ENCODE measurements at regions not wholly inside any gene's neighbourhood (a gene's known extent, or its start where the extent isn't known, plus 50 kb on each side); places are given as distances from the start of the nearest gene placed in this dataset.
A peak's percentile ranks its signal among the peaks of the same experiment; 100 is the strongest.

- Histone ChIP-seq H3K4me3 (ENCODE audit: low read length in 2 of 2) (no peak overlapping the region), H3K36me3 (ENCODE audit: control insufficient read depth in 2 of 2, insufficient read depth in 2 of 2, low read length in 2 of 2) (no peaks in the 10 kb centered on the region), H3K4me1 (ENCODE audit: control insufficient read depth, insufficient read depth, low read length) (no peaks in the 10 kb centered on the region), H3K9ac (ENCODE audit: low read length in 2 of 2) (no peak overlapping the region), H3K27ac (ENCODE audit: low read length) (no peak overlapping the region), H3K9me3 (ENCODE audit: control insufficient read depth in 2 of 2, low read length in 2 of 2) (no peaks in the 10 kb centered on the region), H3K27me3 (ENCODE audit: control insufficient read depth in 1 of 2, insufficient read depth in 2 of 2, low read length in 2 of 2) (no peaks in the 10 kb centered on the region)
Observed at GRCh38 chr17:62882878-62883277, 74.8 kb upstream of the MARCHF10 start.

- no peaks in the 10 kb centered on the region for H3K36me3 ChIP-seq (ENCODE audit: control insufficient read depth in 2 of 2, insufficient read depth in 2 of 2, low read length in 2 of 2)
- no peaks in the 10 kb centered on the region for H3K27me3 ChIP-seq (ENCODE audit: control insufficient read depth in 1 of 2, insufficient read depth in 2 of 2, low read length in 2 of 2)
- no peak overlapping the region for H3K9ac ChIP-seq (ENCODE audit: low read length in 2 of 2)
- no peak overlapping the region for H3K27ac ChIP-seq (ENCODE audit: low read length)
- no peaks in the 10 kb centered on the region for H3K4me1 ChIP-seq (ENCODE audit: control insufficient read depth, insufficient read depth, low read length)
- H3K9me3 ChIP-seq (ENCODE audit: control insufficient read depth in 2 of 2, low read length in 2 of 2) = no peaks in the 10 kb centered on the region
- no peak overlapping the region for H3K4me3 ChIP-seq (ENCODE audit: low read length in 2 of 2)
Observed at GRCh38 chr17:62882284-62882683, 74.2 kb upstream of the MARCHF10 start.

GRCh38 chr17:62880120-62880519, 72.0 kb upstream of the MARCHF10 start:
- Histone ChIP-seq H3K36me3 (ENCODE audit: control insufficient read depth in 2 of 2, insufficient read depth in 2 of 2, low read length in 2 of 2) (no peaks in the 10 kb centered on the region), H3K9me3 (ENCODE audit: control insufficient read depth in 2 of 2, low read length in 2 of 2) (no peaks in the 10 kb centered on the region), H3K27me3 (ENCODE audit: control insufficient read depth in 1 of 2, insufficient read depth in 2 of 2, low read length in 2 of 2) (no peaks in the 10 kb centered on the region), H3K27ac (ENCODE audit: low read length) (no peak overlapping the region), H3K4me3 (ENCODE audit: low read length in 2 of 2) (no peak overlapping the region), H3K9ac (ENCODE audit: low read length in 2 of 2) (no peak overlapping the region), H3K4me1 (ENCODE audit: control insufficient read depth, insufficient read depth, low read length) (peaks cover 4% of the 10 kb centered on the region)

GRCh38 chr17:62876673-62877405, 68.7 kb upstream of the MARCHF10 start:
- no peaks in the 10 kb centered on the region for H3K27me3 ChIP-seq (ENCODE audit: control insufficient read depth in 1 of 2, insufficient read depth in 2 of 2, low read length in 2 of 2)
- no peaks in the 10 kb centered on the region for H3K36me3 ChIP-seq (ENCODE audit: control insufficient read depth in 2 of 2, insufficient read depth in 2 of 2, low read length in 2 of 2)
- no peak overlapping the region for H3K4me3 ChIP-seq (ENCODE audit: low read length in 2 of 2)
- no peak overlapping the region for H3K27ac ChIP-seq (ENCODE audit: low read length)
- peaks cover 4% of the 10 kb centered on the region for H3K4me1 ChIP-seq (ENCODE audit: control insufficient read depth, insufficient read depth, low read length)
- no peaks in the 10 kb centered on the region for H3K9me3 ChIP-seq (ENCODE audit: control insufficient read depth in 2 of 2, low read length in 2 of 2)
- no peak overlapping the region for H3K9ac ChIP-seq (ENCODE audit: low read length in 2 of 2)

- peaks cover 4% of the 10 kb centered on the region for H3K4me1 ChIP-seq (ENCODE audit: control insufficient read depth, insufficient read depth, low read length)
Observed at GRCh38 chr17:62876063-62876462, 67.9 kb upstream of the MARCHF10 start.

GRCh38 chr17:62875296-62875695, 67.2 kb upstream of the MARCHF10 start:
- Histone ChIP-seq H3K4me1 (ENCODE audit: control insufficient read depth, insufficient read depth, low read length) (peaks cover 4% of the 10 kb centered on the region), H3K27ac (ENCODE audit: low read length) (no peak overlapping the region), H3K36me3 (ENCODE audit: control insufficient read depth in 2 of 2, insufficient read depth in 2 of 2, low read length in 2 of 2) (no peaks in the 10 kb centered on the region), H3K4me3 (ENCODE audit: low read length in 2 of 2) (no peak overlapping the region), H3K9ac (ENCODE audit: low read length in 2 of 2) (no peak overlapping the region), H3K9me3 (ENCODE audit: control insufficient read depth in 2 of 2, low read length in 2 of 2) (no peaks in the 10 kb centered on the region), H3K27me3 (ENCODE audit: control insufficient read depth in 1 of 2, insufficient read depth in 2 of 2, low read length in 2 of 2) (peaks cover 0 to 4% of the 10 kb centered on the region in 2 donors)

More at GRCh38 chr17:62876063-62876462, 67.9 kb upstream of the MARCHF10 start:
- Histone ChIP-seq H3K9ac (ENCODE audit: low read length in 2 of 2) (no peak overlapping the region), H3K9me3 (ENCODE audit: control insufficient read depth in 2 of 2, low read length in 2 of 2) (no peaks in the 10 kb centered on the region), H3K36me3 (ENCODE audit: control insufficient read depth in 2 of 2, insufficient read depth in 2 of 2, low read length in 2 of 2) (no peaks in the 10 kb centered on the region), H3K27me3 (ENCODE audit: control insufficient read depth in 1 of 2, insufficient read depth in 2 of 2, low read length in 2 of 2) (peaks cover 0 to 4% of the 10 kb centered on the region in 2 donors), H3K27ac (ENCODE audit: low read length) (no peak overlapping the region), H3K4me3 (ENCODE audit: low read length in 2 of 2) (no peak overlapping the region)

- Histone ChIP-seq H3K27me3 (ENCODE audit: control insufficient read depth in 1 of 2, insufficient read depth in 2 of 2, low read length in 2 of 2) (peaks cover 0 to 7% of the 10 kb centered on the region in 2 donors), H3K27ac (ENCODE audit: low read length) (no peak overlapping the region), H3K36me3 (ENCODE audit: control insufficient read depth in 2 of 2, insufficient read depth in 2 of 2, low read length in 2 of 2) (no peaks in the 10 kb centered on the region), H3K4me3 (ENCODE audit: low read length in 2 of 2) (no peak overlapping the region), H3K4me1 (ENCODE audit: control insufficient read depth, insufficient read depth, low read length) (peaks cover 1% of the 10 kb centered on the region), H3K9me3 (ENCODE audit: control insufficient read depth in 2 of 2, low read length in 2 of 2) (no peaks in the 10 kb centered on the region), H3K9ac (ENCODE audit: low read length in 2 of 2) (no peak overlapping the region)
Observed at GRCh38 chr17:62871291-62871690, 63.2 kb upstream of the MARCHF10 start.

- H3K27ac ChIP-seq (ENCODE audit: low read length) = no peak overlapping the region
Observed at GRCh38 chr17:62870552-62870971, 62.4 kb upstream of the MARCHF10 start.

GRCh38 chr17:62870030-62870541, 62.0 kb upstream of the MARCHF10 start:
- Histone ChIP-seq H3K9me3 (ENCODE audit: control insufficient read depth in 2 of 2, low read length in 2 of 2) (no peaks in the 10 kb centered on the region), H3K27ac (ENCODE audit: low read length) (no peak overlapping the region), H3K36me3 (ENCODE audit: control insufficient read depth in 2 of 2, insufficient read depth in 2 of 2, low read length in 2 of 2) (no peaks in the 10 kb centered on the region), H3K9ac (ENCODE audit: low read length in 2 of 2) (peak overlapping the region in 1 of 2 donors; percentile 9), H3K27me3 (ENCODE audit: control insufficient read depth in 1 of 2, insufficient read depth in 2 of 2, low read length in 2 of 2) (peaks cover 0 to 7% of the 10 kb centered on the region in 2 donors), H3K4me3 (ENCODE audit: low read length in 2 of 2) (no peak overlapping the region), H3K4me1 (ENCODE audit: control insufficient read depth, insufficient read depth, low read length) (no peaks in the 10 kb centered on the region)

More at GRCh38 chr17:62870552-62870971, 62.4 kb upstream of the MARCHF10 start:
- Histone ChIP-seq H3K36me3 (ENCODE audit: control insufficient read depth in 2 of 2, insufficient read depth in 2 of 2, low read length in 2 of 2) (no peaks in the 10 kb centered on the region), H3K9ac (ENCODE audit: low read length in 2 of 2) (no peak overlapping the region), H3K4me3 (ENCODE audit: low read length in 2 of 2) (no peak overlapping the region), H3K9me3 (ENCODE audit: control insufficient read depth in 2 of 2, low read length in 2 of 2) (no peaks in the 10 kb centered on the region), H3K4me1 (ENCODE audit: control insufficient read depth, insufficient read depth, low read length) (no peaks in the 10 kb centered on the region), H3K27me3 (ENCODE audit: control insufficient read depth in 1 of 2, insufficient read depth in 2 of 2, low read length in 2 of 2) (peaks cover 0 to 7% of the 10 kb centered on the region in 2 donors)

- Histone ChIP-seq H3K36me3 (ENCODE audit: control insufficient read depth in 2 of 2, insufficient read depth in 2 of 2, low read length in 2 of 2) (no peaks in the 10 kb centered on the region), H3K27ac (ENCODE audit: low read length) (no peak overlapping the region), H3K9ac (ENCODE audit: low read length in 2 of 2) (no peak overlapping the region), H3K27me3 (ENCODE audit: control insufficient read depth in 1 of 2, insufficient read depth in 2 of 2, low read length in 2 of 2) (peaks cover 0 to 7% of the 10 kb centered on the region in 2 donors), H3K4me1 (ENCODE audit: control insufficient read depth, insufficient read depth, low read length) (no peaks in the 10 kb centered on the region), H3K4me3 (ENCODE audit: low read length in 2 of 2) (no peak overlapping the region), H3K9me3 (ENCODE audit: control insufficient read depth in 2 of 2, low read length in 2 of 2) (no peaks in the 10 kb centered on the region)
Observed at GRCh38 chr17:62868723-62869122, 60.6 kb upstream of the MARCHF10 start.

- Histone ChIP-seq H3K27me3 (ENCODE audit: control insufficient read depth in 1 of 2, insufficient read depth in 2 of 2, low read length in 2 of 2) (peaks cover 0 to 7% of the 10 kb centered on the region in 2 donors), H3K9me3 (ENCODE audit: control insufficient read depth in 2 of 2, low read length in 2 of 2) (no peaks in the 10 kb centered on the region), H3K36me3 (ENCODE audit: control insufficient read depth in 2 of 2, insufficient read depth in 2 of 2, low read length in 2 of 2) (no peaks in the 10 kb centered on the region), H3K9ac (ENCODE audit: low read length in 2 of 2) (no peak overlapping the region), H3K4me3 (ENCODE audit: low read length in 2 of 2) (no peak overlapping the region), H3K4me1 (ENCODE audit: control insufficient read depth, insufficient read depth, low read length) (no peaks in the 10 kb centered on the region), H3K27ac (ENCODE audit: low read length) (no peak overlapping the region)
Observed at GRCh38 chr17:62868008-62868407, 59.9 kb upstream of the MARCHF10 start.
